T-helper 2 cell treated with Interferon-gamma antibody and Interleukin-4, amounts not matched to agents 100 ng/mL and 5 ng/mL, for 36 hours (primary cell): ENCODE measurements at regions not wholly inside any gene's neighbourhood (a gene's known extent, or its start where the extent isn't known, plus 50 kb on each side); places are given as distances from the start of the nearest gene placed in this dataset.
"Not testable (repeated sequence)": the region's sequence is repeated elsewhere in the genome, so short reads cannot be mapped to it uniquely, and the experiment has no call there.

Experiments
- intact Hi-C: fragments of 100-400 bp; cut with micrococcal nuclease; formaldehyde crosslinking; loops from one replicate; pipeline ENCODE4 v1.15.1; 2023

DNA sequence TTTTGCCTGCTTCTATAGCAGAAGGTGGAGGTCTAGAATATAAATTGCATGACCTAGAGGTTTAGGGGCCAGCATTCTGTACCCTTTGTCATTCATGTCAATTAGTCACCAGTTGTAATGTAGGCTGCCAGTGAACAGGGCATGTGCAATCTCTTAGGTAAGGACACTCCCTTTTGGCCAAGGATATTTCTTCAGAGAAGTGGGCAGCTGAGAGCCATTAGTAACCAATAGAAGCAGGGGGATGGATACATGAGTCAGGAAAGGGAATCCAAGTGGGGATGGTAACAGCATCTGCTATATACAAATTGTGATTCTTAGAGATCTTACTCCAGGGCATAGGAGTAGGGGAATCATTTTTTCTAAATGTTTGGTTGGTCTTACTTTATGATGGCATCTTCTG lies 494.2 kb upstream of the JAG1 start:
- intact Hi-C loops, result no loop called here

- intact Hi-C loops, result no loop called here
Observed at GRCh38 chr20:11170025-11170424, 496.2 kb upstream of the JAG1 start.

- intact Hi-C loops, result no loop called here
Observed at GRCh38 chr20:11170565-11170964, 496.8 kb upstream of the JAG1 start.

DNA sequence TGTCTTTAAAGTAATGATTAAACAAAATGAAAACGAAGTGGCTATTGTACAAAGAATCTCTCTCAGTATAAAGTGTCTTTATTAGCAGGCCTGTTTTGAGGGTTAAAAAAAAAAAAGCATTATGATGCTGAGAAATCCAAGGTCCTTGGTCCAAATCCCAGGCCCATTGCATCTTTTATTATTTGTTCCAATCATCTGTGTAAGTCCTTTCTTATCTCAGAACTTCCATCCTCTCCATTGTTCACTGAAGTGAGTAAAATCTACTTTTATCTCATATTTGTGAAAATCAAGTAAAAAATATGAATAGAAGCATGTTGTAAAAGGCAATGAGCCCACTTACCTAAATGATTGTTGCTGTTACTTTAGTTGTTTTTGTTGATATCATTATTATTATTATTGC lies 499.1 kb upstream of the JAG1 start:
- intact Hi-C loops, result no loop called here

GRCh38 chr20:11173916-11174315 lies 500.1 kb upstream of the JAG1 start:
- intact Hi-C loops, result no loop called here

DNA sequence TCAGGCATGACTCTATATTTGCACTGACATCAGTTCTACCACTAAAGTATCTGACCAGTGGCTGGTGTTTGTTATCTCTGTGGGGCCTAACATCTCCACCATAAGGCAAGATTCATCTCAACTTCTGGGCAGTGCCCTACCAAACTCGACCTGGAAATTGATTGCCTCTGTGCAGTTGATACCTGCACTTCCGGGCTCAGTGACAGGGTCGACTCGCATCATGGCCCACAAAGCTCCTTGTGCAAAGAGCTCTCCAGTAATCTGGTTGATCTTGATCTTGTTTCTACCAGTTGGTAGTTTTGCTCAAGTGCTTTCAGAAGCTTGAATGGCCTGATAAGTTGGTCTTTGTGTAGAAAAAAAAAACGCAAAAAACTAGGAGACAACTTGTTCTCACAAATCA lies 501.1 kb upstream of the JAG1 start:
- intact Hi-C loops, result no loop called here

DNA sequence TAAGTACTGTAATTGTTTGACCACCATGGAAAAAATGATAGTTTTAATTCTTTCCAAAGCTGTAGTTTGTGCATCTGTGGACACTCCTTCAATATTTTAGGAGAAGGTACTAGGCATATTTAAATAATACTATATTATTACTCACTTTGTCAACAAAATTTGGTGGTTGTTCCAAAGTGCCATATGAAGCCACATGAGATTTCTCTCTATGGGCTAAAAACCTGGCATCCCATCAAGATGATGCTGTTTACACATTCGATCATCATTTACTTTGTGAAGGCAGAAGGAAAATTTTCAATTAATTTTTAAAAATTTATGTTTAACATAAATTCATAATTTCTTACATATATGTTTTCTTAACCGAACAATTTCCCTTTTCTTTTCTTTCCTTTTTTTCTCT lies 502.6 kb upstream of the JAG1 start:
- intact Hi-C loops, result no loop called here

GRCh38 chr20:11178946-11179654 lies 505.3 kb upstream of the JAG1 start:
- intact Hi-C loops, result no loop called here

- intact Hi-C loops, result no loop called here
Observed at GRCh38 chr20:11180186-11180585, 506.4 kb upstream of the JAG1 start.

GRCh38 chr20:11181129-11181528 lies 507.3 kb upstream of the JAG1 start:
- intact Hi-C loops, result not testable (repeated sequence)

DNA sequence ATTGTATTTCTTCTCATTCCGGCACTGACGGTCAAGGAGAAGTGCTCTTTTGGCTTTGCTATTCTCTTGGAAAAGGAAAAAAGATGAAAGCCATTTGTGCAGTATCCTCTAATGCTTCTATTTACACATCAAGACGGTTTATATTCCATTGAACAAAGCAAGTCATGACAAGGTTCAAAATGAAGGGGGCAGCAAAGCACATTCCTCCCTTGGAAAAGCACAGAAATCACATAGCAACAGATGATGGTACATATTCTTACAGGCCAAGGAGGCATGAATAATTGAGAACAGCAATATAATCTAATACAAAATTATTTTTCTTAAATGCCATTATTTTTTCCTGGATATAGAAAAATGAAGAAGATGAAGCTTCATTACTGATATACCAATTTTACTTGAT lies 508.2 kb upstream of the JAG1 start:
- intact Hi-C loops, result no loop called here

DNA sequence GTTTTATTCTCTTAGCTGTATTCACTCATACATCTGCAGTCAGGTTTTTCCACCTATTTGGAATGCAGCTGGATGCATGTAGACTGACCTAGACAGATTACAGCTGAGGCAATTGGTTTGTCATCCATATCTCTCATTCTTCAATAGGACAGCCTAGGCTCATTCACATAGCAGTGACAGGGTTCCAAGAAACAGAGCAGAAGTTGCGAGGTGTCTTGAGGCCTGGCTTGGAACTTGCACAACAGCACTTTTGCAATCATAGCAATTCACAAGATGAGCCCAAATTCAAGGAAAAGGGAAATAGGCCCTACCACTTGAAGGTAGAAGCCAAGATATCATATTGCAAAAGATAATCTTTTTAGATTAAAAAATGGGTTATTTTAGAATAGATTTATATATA lies 508.9 kb upstream of the JAG1 start:
- intact Hi-C loops, result no loop called here

- intact Hi-C loops, result no loop called here
Observed at GRCh38 chr20:11186301-11187008, 512.7 kb upstream of the JAG1 start.

- intact Hi-C loops, result no loop called here
Observed at GRCh38 chr20:11188843-11189603, 515.2 kb upstream of the JAG1 start.

DNA sequence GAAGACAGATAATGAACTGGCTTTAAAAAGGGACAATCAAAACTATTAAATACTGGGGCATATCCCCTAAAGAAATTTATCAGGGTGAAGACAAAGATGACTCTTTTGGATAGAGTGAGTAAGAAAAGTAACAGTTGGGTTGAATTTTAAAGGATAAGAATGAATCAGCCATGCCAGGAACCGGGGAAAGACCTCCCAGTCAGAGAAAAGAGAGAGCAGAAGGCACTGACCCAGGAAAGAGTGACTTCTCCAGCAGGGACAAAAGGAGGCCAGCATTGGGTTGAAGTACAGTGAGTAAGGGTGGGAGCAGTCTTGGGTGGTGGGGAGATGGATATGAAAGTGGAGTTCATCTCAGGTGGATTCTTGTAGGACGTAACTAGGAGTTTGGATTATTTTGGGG lies 516.9 kb upstream of the JAG1 start:
- intact Hi-C loops, result no loop called here

DNA sequence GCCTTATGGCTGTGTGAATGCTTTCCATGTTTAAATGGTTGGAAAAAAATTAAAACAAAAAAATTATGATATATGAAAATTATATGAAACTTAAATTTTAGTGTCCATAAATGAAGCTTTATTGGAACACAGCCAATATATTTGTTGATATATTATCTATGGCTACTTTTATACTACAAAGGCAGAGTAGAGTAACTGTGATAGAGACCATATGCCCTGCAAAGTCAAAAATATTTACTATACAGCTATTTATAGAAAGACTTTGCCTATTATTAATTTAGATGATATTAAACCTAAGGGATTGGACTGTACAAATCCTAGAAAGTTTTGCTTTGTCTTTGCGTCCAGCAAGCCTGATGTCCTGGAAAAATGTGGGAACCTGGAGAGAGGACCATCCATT lies 518.3 kb upstream of the JAG1 start:
- intact Hi-C loops, result no loop called here

- intact Hi-C loops, result no loop called here
Observed at GRCh38 chr20:11193241-11193640, 519.4 kb upstream of the JAG1 start.

- intact Hi-C loops, result no loop called here
Observed at GRCh38 chr20:11195169-11195568, 521.4 kb upstream of the JAG1 start.

- intact Hi-C loops, result no loop called here
Observed at GRCh38 chr20:11195899-11196558, 522.2 kb upstream of the JAG1 start.

DNA sequence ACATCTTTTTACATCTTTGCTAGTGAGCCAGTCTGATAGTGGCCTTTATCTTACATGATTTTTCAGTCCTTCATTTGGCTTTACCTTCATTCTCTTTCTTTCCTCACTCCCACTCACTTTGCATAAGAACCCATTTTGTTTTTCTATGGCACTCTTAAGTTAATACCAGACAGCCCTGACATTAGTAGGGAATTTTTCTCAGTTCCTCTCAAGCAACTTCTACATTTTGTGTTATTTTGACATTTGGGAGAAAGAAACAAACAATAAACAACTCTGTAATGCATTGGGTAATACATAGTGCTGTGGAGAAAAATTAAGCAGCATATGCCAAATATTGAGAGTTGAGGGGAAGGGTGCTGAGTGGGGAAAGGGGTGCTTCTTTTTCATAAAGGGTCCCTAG lies 524.1 kb upstream of the JAG1 start:
- intact Hi-C loops, result no loop called here

- intact Hi-C loops, result no loop called here
Observed at GRCh38 chr20:11200423-11200822, 526.6 kb upstream of the JAG1 start.
